SH-SY5Y (cell line): ENCODE measurements at regions not wholly inside any gene's neighbourhood (a gene's known extent, or its start where the extent isn't known, plus 50 kb on each side); places are given as distances from the start of the nearest gene placed in this dataset.

Source experiments
- GATA2 ChIP-seq: IDR thresholded peaks from 2 replicates; pipeline ENCODE4 v1.6.1; 2011; ENCODE audit warnings: mild to moderate bottlenecking, low read depth, low read length
- GATA3 ChIP-seq: IDR thresholded peaks from 2 replicates; pipeline ENCODE4 v1.6.1; 2011; ENCODE audit warnings: low read depth, mild to moderate bottlenecking, low read length, moderate library complexity

GRCh38 chr5:89686081-89686765, 723.3 kb downstream of the CETN3 start:
- TF ChIP-seq GATA3, result no peak
- no peak for TF ChIP-seq GATA2
